Pons (tissue), 1 donor: ENCODE measurements at regions not wholly inside any gene's neighbourhood (a gene's known extent, or its start where the extent isn't known, plus 50 kb on each side); places are given as distances from the start of the nearest gene placed in this dataset.
"Not testable (repeated sequence)": the region's sequence is repeated elsewhere in the genome, so short reads cannot be mapped to it uniquely, and the experiment has no call there.

Experiments
- DNase-seq: peaks from one replicate; pipeline ENCODE4 v3.0.0-alpha.2; 2016; ENCODE audit warnings: low spot score

DNA sequence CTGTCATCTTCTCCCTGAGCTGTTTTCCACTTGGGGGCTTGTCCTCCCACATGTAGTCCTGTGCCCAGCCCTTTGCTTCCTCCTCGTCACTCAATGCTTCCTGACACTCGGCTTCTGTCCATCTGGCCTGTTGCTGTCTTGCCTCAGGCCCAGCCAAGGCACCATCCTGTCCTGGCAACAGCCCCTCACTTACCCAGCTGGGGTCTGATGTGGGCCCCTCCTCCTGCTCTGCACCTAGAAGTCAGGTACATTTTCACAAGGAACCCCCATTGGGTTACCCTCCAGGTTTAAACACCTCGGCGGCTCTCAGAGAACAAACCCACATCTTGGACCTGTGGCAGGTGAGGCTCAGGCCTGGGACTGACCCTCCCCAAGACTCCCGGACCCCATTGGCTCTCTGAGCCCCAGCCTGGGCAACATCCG is 784.8 kb downstream of the TBC1D22A start:
- DNase-seq: no peak

DNA sequence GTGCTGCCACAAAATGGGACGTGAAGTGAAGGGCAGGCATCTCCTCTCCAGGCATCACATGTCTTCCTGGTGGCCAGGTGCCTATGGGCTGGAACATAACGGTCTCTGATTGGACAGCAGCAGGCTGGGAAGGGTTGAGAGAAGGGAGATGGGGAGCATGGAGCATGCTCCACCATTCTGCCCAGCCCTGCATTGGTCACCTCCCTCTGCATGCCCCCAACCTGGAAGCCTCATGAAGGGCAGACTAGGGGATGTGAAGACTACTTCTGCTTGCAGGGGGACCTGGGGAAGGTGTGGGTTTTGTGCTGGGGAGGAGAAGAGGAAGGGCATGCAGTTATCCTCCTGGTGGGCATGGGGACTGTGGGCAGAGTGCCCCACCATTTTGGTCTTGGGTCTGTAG is 782.2 kb downstream of the TBC1D22A start:
- DNase-seq: no peak

DNA sequence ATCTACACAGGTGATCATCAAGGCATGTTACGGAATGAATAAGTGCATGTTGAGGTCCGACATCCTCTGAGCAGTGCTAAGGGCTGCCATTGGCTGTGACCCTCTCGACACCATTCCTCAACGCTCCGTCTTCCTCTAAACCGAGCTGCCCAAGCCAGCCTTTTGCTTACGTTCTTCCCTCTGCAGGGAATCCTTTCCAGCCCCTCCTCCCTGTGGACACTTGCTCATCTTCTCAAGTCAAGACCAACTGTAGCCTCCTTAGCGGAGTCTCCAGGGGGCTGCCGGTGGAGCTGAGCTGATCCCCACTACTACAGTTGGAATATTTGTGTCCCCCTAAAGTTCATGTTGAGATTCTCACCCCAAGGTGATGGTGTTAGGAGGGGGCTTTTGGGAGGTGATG is 781.0 kb downstream of the TBC1D22A start:
- DNase-seq: no peak

DNA sequence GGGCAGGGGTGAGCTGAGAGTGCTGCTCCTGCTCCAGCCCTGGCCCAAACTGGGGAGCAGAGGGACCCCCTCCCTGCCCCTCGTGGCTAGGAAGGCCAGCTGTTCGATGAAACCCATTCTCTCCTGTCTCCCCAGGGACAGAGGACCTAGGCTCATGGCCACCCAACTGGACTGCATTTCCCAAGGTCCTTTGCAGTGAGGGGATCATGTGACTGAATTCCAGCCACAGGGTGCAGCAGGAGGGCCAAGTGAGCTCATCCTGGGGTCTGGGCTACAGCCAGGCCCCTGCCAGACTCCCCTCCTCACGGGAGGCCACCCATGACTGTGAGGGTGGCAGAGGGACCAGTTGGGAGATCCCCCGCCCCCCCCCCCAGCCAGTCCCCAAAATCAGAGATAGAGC is 777.6 kb downstream of the TBC1D22A start:
- DNase-seq: no peak

DNA sequence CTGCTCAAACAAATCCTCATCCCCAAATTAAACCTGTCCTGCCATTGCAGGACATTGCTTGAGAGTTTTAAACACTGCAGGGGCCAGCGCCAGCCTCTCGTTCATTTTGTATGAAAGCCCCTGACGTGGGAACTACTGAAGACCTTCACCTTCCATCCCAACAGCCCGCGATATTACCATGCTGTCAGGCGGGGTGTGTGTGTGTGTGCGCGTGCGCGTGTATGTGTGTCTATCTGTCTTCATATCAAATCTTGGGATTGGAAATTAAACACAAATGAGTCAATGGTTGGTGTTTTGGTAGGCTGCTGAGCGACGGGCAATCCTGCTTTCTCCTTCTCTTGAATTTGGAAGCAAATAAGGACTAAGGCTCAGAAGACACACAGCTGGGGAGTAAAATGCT is 776.9 kb downstream of the TBC1D22A start:
- no peak for DNase-seq

DNA sequence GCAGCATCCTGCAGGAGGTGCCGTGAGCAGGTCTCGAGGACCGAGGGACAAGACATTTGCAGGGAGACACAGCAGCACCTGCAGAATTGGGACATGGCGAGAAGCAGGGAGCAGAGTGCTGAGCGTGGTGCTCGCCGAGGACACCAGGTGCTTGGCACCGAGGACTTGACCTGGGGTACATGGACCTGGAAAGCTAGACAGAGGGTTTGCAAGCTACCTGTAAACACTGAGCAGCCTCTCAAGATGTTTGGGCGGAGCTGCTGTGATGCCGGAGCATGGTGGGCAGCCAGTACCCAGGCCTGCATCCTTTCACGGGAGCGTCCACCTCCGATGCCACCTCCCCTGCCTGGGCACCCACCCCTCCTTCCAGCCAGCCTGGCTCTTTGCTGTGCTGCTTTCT is 773.2 kb downstream of the TBC1D22A start:
- DNase-seq: no peak

DNA sequence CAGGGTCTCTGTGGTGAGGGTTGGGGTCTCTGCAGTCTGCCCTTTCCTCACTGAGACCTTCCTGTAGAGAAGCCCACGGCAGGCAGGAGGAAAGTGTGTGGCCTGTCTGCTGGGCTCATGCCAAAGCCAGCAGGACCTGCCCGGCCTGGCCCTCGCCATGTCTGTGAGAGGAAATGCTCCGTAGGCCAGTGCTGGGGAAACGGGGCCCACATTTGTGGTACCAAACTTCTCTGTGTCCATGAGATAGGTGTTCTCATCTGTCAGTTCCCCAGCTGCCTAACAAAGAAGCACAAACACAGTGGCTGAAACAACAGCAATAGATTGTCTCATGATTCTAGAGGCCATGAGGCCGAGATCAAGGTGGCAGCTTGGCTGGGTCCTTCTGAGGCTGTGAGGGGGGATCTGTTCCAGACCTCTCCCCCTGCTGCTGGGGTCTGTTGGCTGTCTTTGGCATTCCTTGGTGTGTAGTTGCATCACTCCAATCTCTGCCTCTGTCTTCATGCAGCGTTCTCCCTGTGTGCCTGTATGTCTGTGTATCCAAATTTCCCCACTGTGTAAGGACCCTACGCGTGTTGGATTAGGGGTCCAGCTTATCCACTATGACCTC is 772.5 kb downstream of the TBC1D22A start:
- DNase-seq: no peak

DNA sequence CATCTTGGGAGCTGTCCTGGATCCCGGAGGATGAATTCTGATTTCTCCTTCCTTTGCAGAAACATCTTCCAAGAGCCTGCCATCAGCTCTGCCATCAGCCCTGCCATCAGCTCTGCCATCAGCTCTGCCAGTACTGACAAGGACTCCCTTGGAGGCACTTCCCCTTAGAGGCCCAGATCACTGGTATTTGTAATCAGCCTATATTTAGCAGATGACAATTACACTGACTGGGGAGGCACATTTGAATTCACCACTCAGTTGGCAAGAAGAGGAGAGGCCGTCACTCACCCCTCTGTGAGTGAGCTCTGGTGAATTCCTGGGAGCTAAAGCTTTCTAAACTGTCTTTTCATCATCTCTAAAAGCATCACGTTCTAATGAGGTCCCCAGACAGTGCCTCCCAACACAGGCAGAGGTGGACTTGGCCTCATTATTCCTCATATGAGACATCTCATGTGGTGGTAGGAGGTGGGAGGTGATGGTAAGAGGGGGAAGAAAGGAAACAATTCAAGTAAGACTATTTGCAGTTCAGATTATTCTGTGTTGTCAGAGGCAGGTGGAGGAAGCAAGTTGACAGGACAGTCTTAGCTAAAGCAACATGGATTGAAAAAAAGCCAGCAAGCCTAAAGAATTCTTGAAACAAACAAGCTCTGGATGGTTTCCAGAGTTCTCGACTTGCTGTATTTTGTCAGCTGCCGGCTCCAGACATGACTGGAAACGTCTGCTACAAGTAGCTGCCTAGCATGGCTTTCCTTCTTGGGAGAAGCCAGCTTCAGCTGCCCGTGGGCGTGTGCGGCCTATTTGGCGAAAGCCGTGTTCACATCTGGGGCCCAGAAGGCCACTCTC is 771.7 kb downstream of the TBC1D22A start:
- no peak for DNase-seq

DNA sequence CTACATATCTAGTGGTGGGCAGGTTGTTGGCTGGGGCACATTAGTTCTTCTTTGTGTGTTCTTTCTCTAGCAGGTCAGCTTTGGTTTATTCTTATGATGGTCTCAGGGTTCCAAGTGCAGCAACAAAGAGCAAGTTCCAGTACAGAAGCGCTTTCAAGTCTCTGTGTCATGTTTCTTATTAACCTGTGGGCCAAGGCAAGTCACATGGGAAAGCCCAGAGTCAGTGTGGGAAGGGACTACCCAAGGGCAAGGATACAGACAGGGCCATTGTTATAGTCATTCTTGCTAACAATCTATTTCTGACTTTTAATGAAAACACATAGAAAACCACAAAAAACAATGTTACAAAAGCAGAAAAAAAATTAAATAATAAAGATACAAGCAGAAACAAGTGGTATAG is 754.6 kb downstream of the TBC1D22A start:
- no peak for DNase-seq

DNA sequence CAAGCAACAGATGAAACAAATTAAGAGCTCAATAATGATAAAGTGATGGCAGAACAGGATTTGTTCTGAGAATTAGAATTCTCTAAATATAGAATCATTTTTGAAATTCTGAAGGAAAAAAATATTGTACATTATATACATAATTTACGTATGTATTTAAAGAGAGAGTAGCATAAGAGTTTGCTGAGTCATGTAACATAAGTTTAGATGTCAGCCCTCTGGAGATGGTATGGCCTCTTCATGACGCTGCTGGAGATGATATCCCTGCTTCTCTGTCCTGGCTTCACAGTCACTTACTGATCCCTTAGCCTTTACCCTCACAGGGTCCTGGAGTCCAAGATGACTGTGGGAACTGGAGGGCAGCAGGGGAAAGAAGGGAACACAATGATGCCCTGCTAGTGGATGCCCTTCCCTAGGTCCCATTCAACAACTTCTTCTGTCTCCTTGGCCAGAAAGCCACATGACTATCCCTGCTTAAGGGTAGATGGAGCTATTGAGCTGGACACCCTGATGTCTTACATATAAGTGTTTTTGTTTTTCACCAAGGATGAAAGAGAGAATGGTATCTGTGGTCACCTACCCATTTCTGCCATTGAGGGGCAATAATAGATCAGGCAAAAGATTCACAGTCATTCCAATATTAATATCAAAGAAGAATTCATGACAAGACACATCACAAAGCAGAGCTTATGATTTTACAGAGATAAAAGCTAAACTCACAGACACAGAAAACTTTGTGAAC is 753.1 kb downstream of the TBC1D22A start:
- DNase-seq: no peak

DNA sequence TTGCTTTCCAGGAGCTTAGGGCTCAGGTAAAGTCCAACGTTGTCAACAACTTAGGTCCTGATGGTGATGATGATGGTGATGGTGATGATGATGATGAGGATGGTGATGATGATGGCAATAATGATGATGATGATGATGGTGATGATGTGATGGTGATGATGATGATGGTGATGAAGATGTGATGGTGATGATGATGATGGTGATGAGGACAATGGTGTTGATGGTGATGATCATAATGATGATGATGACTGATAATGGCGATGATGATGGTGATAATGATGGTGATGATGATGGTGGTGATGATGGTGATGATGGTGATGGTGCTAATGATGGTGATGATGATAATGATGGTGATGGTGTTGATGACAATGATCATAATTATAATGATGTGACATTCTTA is 750.2 kb downstream of the TBC1D22A start:
- no peak for DNase-seq

DNA sequence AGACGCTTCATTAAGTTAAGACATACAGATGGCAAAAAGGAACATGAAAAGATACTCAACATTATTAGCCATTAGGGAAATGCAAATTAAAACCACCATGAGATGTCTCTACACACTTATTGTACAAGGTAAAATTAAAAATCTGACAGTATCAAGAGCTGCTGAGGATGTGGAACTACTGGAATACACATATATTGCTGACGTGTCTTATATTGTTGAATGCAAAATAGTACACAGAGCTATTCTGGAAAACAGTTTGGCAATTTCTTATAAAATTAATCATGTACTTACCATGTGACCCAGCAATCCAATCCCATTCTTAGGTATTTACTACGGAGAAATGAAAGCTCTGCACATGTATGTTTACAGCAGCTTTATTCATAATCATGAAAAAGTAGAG is 742.5 kb downstream of the TBC1D22A start:
- DNase-seq: no peak

DNA sequence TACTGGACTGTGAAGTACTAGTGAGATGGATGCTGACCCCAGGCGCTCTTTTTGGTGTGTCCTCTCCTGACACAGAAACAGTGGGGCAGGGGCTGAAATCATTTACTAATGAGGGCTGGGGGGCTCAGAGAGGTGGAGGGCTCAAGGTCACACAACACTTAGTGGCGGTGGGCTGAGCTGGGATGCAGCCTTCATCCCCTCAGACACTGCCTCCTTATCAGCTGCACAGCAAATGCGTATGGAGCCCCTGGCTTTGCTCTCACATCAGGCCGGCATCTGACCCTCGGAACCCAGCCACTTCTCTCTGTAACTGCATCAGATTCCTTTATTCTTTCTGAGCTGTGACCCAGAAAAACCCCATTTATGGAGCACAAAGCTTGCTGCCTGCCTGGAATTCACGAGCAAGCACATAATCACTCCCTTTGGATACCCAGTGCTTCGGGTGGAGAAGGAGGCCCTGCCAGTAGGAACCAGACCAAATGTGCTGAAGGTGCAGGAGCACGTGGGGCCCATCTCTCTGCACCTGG is 736.6 kb downstream of the TBC1D22A start:
- DNase-seq: no peak

DNA sequence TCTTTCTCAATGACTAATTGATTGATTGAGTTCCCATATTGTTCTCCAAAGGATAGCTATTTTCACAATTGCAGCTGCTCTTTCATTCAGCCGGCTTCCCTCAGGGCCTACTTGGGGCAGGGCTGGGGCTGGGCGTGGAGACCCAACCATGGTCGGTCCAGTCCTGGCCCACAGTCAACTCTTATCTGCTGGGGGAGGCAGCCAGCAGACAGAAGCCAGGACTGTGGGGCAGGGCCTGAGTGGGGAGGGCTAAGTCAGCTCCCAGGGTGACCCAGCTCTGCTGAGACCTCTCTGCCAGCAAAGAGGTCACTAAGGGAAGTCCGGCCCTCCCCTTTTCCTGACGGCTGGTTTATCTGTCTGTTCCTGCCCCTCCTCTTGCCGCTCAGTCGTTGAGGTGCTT is 735.2 kb downstream of the TBC1D22A start:
- DNase-seq: no peak

DNA sequence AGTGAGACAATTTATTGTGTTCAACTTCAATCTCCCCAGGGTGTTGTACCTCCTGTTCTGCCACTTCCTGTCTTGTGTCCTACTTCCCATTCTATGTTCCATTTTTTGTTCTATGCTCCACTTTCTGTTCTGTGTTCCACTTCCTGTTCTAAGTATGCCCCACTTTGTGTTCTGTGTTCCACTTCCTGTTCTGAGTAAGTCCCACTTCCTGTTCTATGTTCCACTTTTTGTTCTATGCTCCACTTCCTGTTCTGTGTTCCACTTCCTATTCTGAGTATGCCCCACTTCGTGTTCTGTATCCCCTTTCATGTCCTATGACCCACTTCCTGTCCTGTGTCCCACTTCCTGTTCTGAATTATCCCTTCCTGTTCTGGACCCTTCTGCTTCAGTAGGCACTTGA is 732.7 kb downstream of the TBC1D22A start:
- no peak for DNase-seq

DNA sequence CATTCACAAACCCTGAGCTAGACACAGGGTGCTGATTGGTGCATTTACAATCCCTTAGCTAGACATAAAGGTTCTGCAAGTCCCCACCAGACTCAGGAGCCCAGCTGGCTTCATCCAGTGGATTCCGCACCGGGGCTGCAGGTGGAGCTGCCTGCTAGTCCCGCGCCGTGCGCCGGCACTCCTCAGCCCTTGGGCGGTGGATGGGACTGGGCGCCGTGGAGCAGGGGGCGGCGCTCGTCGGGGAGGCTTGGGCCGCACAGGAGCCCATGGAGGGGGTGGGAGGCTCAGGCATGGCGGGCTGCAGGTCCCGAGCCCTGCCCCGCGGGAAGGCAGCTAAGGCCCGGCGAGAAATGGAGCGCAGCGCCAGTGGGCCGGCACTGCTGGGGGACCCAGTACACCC is 725.7 kb downstream of the TBC1D22A start:
- DNase-seq: not testable (repeated sequence)

DNA sequence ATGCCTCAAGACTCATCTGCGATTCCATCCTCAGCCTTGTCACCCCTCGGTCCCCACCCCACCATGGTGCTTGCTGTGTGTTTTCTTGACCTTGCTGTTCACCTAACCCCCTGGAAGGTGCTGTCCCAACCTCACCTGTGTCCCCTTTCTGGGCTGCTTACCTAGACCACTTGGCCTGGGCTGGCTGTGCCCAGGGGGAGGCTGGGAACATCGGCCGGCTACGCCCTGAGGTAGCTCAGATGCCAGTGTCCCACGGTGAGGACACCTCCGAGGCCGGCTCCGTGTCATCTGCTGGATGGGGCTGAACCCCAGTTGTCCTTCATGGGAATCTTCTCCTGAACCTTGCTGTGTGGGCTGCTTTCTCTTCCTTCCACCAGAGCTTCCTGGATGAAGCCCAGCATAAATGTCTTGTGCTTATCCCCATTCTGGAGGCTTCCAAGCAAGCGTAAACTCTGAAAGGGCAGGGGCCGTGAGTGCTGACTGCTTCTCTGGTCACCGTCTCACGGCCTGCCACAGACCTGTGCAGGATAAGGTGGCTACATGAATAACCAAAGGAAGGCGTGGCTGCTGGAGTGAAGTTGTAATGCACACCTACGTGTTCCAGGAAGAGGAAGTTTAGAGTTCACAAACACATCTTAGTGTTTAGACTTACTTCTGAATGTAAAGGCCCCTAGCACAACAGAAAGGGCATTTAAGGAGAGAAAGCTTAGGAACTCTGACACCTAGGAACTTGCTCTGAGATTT is 724.3 kb downstream of the TBC1D22A start:
- DNase-seq: no peak

DNA sequence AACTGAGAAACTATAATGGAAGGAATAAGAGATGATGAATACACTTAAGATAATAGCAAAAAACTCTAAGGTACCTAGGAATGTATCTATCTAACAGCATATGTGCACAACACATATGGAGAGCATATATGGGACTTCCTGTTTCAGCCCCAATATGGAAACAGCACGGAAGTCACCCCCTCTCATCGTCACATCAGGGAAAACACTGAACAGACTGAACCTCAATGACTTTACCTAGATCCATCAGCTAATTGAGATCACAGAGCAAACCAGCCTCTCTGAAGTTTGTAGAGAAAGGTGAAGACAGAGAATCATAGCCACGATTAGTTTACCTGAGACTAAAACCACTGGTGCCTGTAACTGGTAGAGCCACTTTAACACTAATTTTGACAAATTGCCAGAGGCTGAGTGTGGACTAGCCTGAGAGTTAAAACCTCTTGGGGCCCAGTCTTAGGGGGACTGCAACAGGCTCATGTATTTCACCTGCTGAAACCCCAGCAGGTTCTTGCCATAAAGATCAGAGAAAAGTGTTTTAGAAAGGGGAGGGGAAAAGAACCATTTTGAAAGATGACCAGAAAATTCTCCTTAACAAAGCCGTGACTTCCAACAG is 722.6 kb downstream of the TBC1D22A start:
- no peak for DNase-seq

DNA sequence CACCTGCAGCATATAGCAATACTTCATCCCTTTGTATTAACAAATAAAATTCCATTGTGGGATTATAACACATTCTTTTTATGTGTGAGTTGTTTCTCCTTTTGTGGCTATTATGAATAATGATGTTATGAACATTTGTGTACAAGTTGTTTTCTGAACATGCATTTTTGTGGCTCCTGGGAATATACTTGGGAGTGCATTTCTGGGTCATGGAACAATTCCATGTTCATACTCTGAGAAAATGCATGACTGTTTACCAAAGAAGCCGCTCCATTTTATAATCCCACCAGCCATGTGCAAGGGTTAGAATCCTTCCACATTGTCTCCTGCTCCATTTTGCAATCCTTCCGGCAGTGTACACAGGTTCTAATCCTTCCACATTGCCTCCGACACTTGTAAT is 713.8 kb downstream of the TBC1D22A start:
- DNase-seq: no peak

DNA sequence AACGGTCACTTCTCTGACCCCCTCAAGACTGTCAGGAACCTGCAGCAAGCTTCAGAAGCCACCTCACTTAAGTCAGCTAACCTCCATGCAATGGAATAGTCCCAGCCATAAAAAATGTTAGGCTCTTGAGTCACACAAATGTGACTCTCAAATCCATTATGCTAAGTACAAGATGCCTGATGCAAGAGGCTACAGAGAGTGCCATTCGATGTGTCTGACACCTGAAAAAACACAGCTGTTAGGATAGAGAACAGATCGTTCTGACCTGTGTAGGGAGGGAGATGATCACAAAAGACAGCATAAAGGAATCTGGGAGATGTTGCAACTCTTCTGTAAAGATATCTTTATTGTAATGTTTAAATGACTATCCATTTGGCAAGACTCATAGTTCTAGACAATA is 712.4 kb downstream of the TBC1D22A start:
- no peak for DNase-seq

DNA sequence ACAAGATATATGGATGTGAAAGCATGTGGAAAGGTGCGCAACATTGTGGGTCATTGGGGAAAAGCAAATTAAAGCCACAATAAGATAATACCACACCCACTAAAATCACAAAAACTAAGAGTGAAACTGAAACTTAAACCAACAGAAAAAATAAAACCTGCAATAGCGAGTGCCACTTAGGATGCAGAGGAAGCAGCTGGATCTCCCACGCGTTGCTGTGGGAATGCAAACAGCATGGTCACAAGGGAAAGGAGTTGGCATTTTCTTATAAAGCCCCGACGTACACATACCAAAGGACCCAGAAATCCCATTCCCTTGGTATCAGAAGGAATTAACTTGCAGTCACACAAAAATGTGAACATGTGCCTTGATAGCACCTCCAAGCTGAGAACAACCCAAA is 712.0 kb downstream of the TBC1D22A start:
- DNase-seq: no peak

DNA sequence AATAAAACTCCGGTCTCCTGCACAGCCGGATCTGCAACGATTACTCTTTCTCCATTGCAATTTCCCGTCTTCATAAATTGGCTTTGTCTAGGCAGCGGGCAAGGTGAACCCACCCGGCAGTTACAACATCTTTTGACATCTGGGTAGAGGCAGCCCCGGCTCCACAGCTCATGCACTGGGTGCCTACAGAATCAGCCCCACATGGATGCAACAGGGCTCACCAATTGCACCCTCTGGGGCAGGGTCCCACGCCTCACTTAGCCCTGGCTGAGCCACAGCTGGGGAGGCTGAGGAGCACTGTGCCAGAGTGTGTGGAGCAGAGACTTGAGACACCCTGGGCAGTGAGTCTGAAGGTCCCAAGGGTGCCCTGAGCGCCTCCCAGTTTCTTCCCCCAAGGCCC is 710.2 kb downstream of the TBC1D22A start:
- DNase-seq: no peak
